Keratinocyte (primary cell): ENCODE measurements at regions not wholly inside any gene's neighbourhood (a gene's known extent, or its start where the extent isn't known, plus 50 kb on each side); places are given as distances from the start of the nearest gene placed in this dataset.

Source experiments
- DNase-seq: peaks from one replicate; pipeline ENCODE4 v3.0.0-alpha.2; 2011; ENCODE audit warnings: low read depth, missing footprints, low spot score
- FAIRE-seq: peaks from 2 replicates; lab custom pipeline; 2011; peaks lifted over from hg19 to GRCh38; lab: Jason Lieb, UNC
- H2AFZ ChIP-seq: 2 replicates; pipeline ENCODE4 v1.6.0; 2012; ENCODE audit warnings: low read length, control low read depth, inconsistent platforms; ENCODE audit not compliant: control insufficient read depth
- H3K27ac ChIP-seq: 2 replicates; pipeline ENCODE4 v1.5.1; 2011; ENCODE audit warnings: low read length; ENCODE audit not compliant: control insufficient read depth, insufficient read depth
- H3K27me3 ChIP-seq: 3 replicates; pipeline ENCODE4 v1.6.0; 2011; ENCODE audit warnings: low read length; ENCODE audit not compliant: control insufficient read depth, insufficient read depth; ENCODE audit errors: extremely low read depth
- H3K36me3 ChIP-seq, 2 experiments: 2 replicates in 1 of 2; 3 replicates in 1 of 2; pipeline ENCODE4 v1.5.1; 2011; ENCODE audit warnings: low read length in 2 of 2, mild to moderate bottlenecking in 1 of 2; ENCODE audit not compliant: control insufficient read depth in 2 of 2, insufficient read depth in 2 of 2; ENCODE audit errors: extremely low read depth in 1 of 2
- H3K4me1 ChIP-seq: 3 replicates; pipeline ENCODE4 v1.5.1; 2011; ENCODE audit warnings: low read length; ENCODE audit not compliant: control insufficient read depth, insufficient read depth; ENCODE audit errors: extremely low read depth
- H3K4me2 ChIP-seq: 3 replicates; pipeline ENCODE4 v1.6.0; 2011; ENCODE audit warnings: low read depth, low read length; ENCODE audit not compliant: control insufficient read depth, insufficient read depth; ENCODE audit errors: extremely low read depth
- H3K4me3 ChIP-seq, 3 experiments: fragments of 200-600 bp in 1 of 3; sonication (generic) in 1 of 3; 2 replicates in 2 of 3; 3 replicates in 1 of 3; pipeline ENCODE4 v1.5.1; 2011 to 2016; ENCODE audit warnings: low read length in 3 of 3, mild to moderate bottlenecking in 3 of 3, control low read depth in 2 of 3, inconsistent platforms in 1 of 3, low read depth in 1 of 3, mixed read lengths in 1 of 3, mixed run types in 1 of 3, moderate library complexity in 1 of 3; ENCODE audit not compliant: control insufficient read depth in 2 of 3, insufficient read depth in 2 of 3; ENCODE audit errors: extremely low read depth in 1 of 3
- H3K79me2 ChIP-seq: 2 replicates; pipeline ENCODE4 v1.6.0; 2012; ENCODE audit warnings: low read length; ENCODE audit not compliant: control insufficient read depth, insufficient read depth
- H3K9ac ChIP-seq: 3 replicates; pipeline ENCODE4 v1.6.0; 2011; ENCODE audit warnings: low read length; ENCODE audit not compliant: control insufficient read depth, insufficient read depth; ENCODE audit errors: extremely low read depth
- H3K9me1 ChIP-seq: 3 replicates; pipeline ENCODE4 v1.6.0; 2011; ENCODE audit warnings: low read length; ENCODE audit not compliant: control insufficient read depth, insufficient read depth; ENCODE audit errors: extremely low read depth
- H3K9me3 ChIP-seq: 2 replicates; pipeline ENCODE4 v1.5.1; 2012; ENCODE audit warnings: low read depth, low read length; ENCODE audit not compliant: control insufficient read depth
- H4K20me1 ChIP-seq: 3 replicates; pipeline ENCODE4 v1.6.0; 2011; ENCODE audit warnings: low read length; ENCODE audit not compliant: control insufficient read depth, insufficient read depth; ENCODE audit errors: extremely low read depth
- CTCF ChIP-seq, 3 experiments: IDR thresholded peaks in 1 of 3; conservative IDR thresholded peaks in 1 of 3; optimal IDR thresholded peaks in 1 of 3; 2 replicates in 2 of 3; 3 replicates in 1 of 3; pipeline versions ENCODE3 to v1.5.1; 2011; ENCODE audit warnings: low read length in 3 of 3, mild to moderate bottlenecking in 3 of 3, moderate library complexity in 2 of 3, control low read depth in 1 of 3, inconsistent platforms in 1 of 3; ENCODE audit not compliant: insufficient read depth in 2 of 3; ENCODE audit errors: extremely low read depth in 1 of 3
- EZH2 ChIP-seq: IDR thresholded peaks from one replicate; pipeline ENCODE4 v1.6.1; 2012; ENCODE audit warnings: inconsistent platforms, mild to moderate bottlenecking, low read length, moderate library complexity
- dilution Hi-C: fragments of 300-500 bp; cut with MboI; formaldehyde crosslinking; loops from one replicate; pipeline ENCODE4 v1.7.0; 2020; ENCODE audit warnings: low sequenced_read_pairs; ENCODE audit not compliant: extremely low pct_ligation_motif_present

- no peaks in the 10 kb centered on the region for H3K9me1 ChIP-seq
- TF ChIP-seq EZH2: no peak
- TF ChIP-seq CTCF (optimal IDR thresholded peaks at IDR 0.05 in 1 of 3, IDR thresholded peaks at IDR 0.05 in 1 of 3, conservative IDR thresholded peaks at IDR 0.05 in 1 of 3; ENCODE audit: extremely low read depth in 1 of 3, insufficient read depth in 2 of 3, low read length in 3 of 3): no peak
- H3K4me3 ChIP-seq: no peak overlapping the region
- FAIRE-seq (no peak), DNase-seq (no peak)
- no peaks in the 10 kb centered on the region for H3K79me2 ChIP-seq
- H3K36me3 ChIP-seq: peaks cover 0 to 2% of the 10 kb centered on the region in 2 experiments
- no peak overlapping the region for H3K27ac ChIP-seq
- H3K9me3 ChIP-seq: no peaks in the 10 kb centered on the region
- no peaks in the 10 kb centered on the region for H3K4me1 ChIP-seq
- dilution Hi-C loops: no loop called here
- H3K4me2 ChIP-seq: no peak overlapping the region
- H3K27me3 ChIP-seq: no peaks in the 10 kb centered on the region
- H2AFZ ChIP-seq: no peak overlapping the region
- H3K9ac ChIP-seq: no peak overlapping the region
- no peaks in the 10 kb centered on the region for H4K20me1 ChIP-seq
These were observed 569.5 kb upstream of the LRRN3 start for GRCh38 chr7:110521357-110521911.

- H3K9ac ChIP-seq: no peak overlapping the region
- no peaks in the 10 kb centered on the region for H4K20me1 ChIP-seq
- no peaks in the 10 kb centered on the region for H3K9me1 ChIP-seq
- TF ChIP-seq CTCF (optimal IDR thresholded peaks at IDR 0.05 in 1 of 3, IDR thresholded peaks at IDR 0.05 in 1 of 3, conservative IDR thresholded peaks at IDR 0.05 in 1 of 3; ENCODE audit: extremely low read depth in 1 of 3, insufficient read depth in 2 of 3, low read length in 3 of 3): no peak
- no peak for TF ChIP-seq EZH2
- no peaks in the 10 kb centered on the region for H3K79me2 ChIP-seq
- H3K27ac ChIP-seq: no peak overlapping the region
- no peak overlapping the region for H3K4me3 ChIP-seq
- no peaks in the 10 kb centered on the region for H3K27me3 ChIP-seq
- no peak overlapping the region for H3K4me2 ChIP-seq
- no peak for FAIRE-seq
- H3K4me1 ChIP-seq: no peaks in the 10 kb centered on the region
- H3K36me3 ChIP-seq: peaks cover 0 to 2% of the 10 kb centered on the region in 2 experiments
- no peaks in the 10 kb centered on the region for H3K9me3 ChIP-seq
- dilution Hi-C loops: no loop called here
- no peak overlapping the region for H2AFZ ChIP-seq
- no peak for DNase-seq
These were observed 568.7 kb upstream of the LRRN3 start for GRCh38 chr7:110522061-110522760.
